H1 (cell line): ENCODE measurements at regions not wholly inside any gene's neighbourhood (a gene's known extent, or its start where the extent isn't known, plus 50 kb on each side); places are given as distances from the start of the nearest gene placed in this dataset.

ENCODE experiments used
- CTCF ChIA-PET: fragments of 300-600 bp; sonication (Branson Sonifier 250); formaldehyde crosslinking; loops from one replicate; lab custom pipeline; 2021; ENCODE audit not compliant: partially characterized antibody; lab: Charles Lee
- POLR2A ChIA-PET: fragments of 300-600 bp; sonication (Branson Sonifier 250); formaldehyde crosslinking; loops from one replicate; lab custom pipeline; 2021; ENCODE audit warnings: inconsistent platforms; ENCODE audit not compliant: partially characterized antibody; lab: Charles Lee
- DNase-seq, 2 experiments: peaks; one replicate each; pipeline versions ENCODE4 v3.0.0 to v3.0.0-alpha.2; 2010 to 2022; ENCODE audit warnings: low spot score in 2 of 2, low read depth in 1 of 2, mixed read lengths in 1 of 2
- FAIRE-seq: peaks from 2 replicates; lab custom pipeline; 2011; peaks lifted over from hg19 to GRCh38; lab: Jason Lieb, UNC
- H2AFZ ChIP-seq: 2 replicates; pipeline ENCODE4 v1.8.1; 2012; ENCODE audit warnings: low read length, inconsistent platforms
- H2AK5ac ChIP-seq: 2 replicates; pipeline ENCODE4 v1.6.1; 2013; ENCODE audit warnings: low read depth, low read length
- H2BK120ac ChIP-seq: replicated peaks from 2 replicates; pipeline ENCODE3; 2013; ENCODE audit warnings: low read depth, low read length, inconsistent platforms
- H2BK12ac ChIP-seq: 2 replicates; pipeline ENCODE4 v1.6.1; 2013; ENCODE audit warnings: low read depth, low read length
- H2BK15ac ChIP-seq: 2 replicates; pipeline ENCODE4 v1.6.1; 2013; ENCODE audit warnings: low read length
- H2BK20ac ChIP-seq: 2 replicates; pipeline ENCODE4 v1.6.1; 2013; ENCODE audit warnings: low read length
- H2BK5ac ChIP-seq: 2 replicates; pipeline ENCODE4 v1.6.1; 2013; ENCODE audit warnings: low read depth, low read length
- H3K14ac ChIP-seq: 2 replicates; pipeline ENCODE4 v1.6.1; 2013; ENCODE audit warnings: inconsistent platforms; ENCODE audit not compliant: insufficient read length
- H3K18ac ChIP-seq: 2 replicates; pipeline ENCODE4 v1.6.1; 2013; ENCODE audit warnings: low read length; ENCODE audit errors: extremely low read depth
- H3K23ac ChIP-seq: 2 replicates; pipeline ENCODE4 v1.6.1; 2013; ENCODE audit warnings: inconsistent platforms; ENCODE audit not compliant: insufficient read length
- H3K23me2 ChIP-seq: 2 replicates; pipeline ENCODE4 v1.6.1; 2013; ENCODE audit warnings: low read depth, low read length
- H3K27ac ChIP-seq: 2 replicates; pipeline ENCODE4 v1.6.1; 2011; ENCODE audit warnings: low read depth, low read length, inconsistent platforms
- H3K27me3 ChIP-seq, 4 experiments: replicated peaks in 1 of 4; 1 replicate in 1 of 4; 2 replicates in 3 of 4; pipeline versions ENCODE4 v1.6.1 to v1.8.1; 2011 to 2013; ENCODE audit warnings: low read length in 3 of 4, mild to moderate bottlenecking in 3 of 4, inconsistent platforms in 2 of 4, mixed read lengths in 2 of 4, moderate library complexity in 1 of 4; ENCODE audit not compliant: control insufficient read depth in 3 of 4, insufficient read depth in 3 of 4; ENCODE audit errors: extremely low read depth in 1 of 4
- H3K36me3 ChIP-seq, 4 experiments: 2 replicates each; pipeline versions ENCODE4 v1.6.1 to v1.8.1; 2011 to 2013; ENCODE audit warnings: mild to moderate bottlenecking in 4 of 4, low read length in 3 of 4, moderate library complexity in 2 of 4, control low read depth in 1 of 4, inconsistent platforms in 1 of 4; ENCODE audit not compliant: insufficient read depth in 4 of 4, control insufficient read depth in 2 of 4
- H3K4ac ChIP-seq: replicated peaks from 2 replicates; pipeline ENCODE3; 2013; ENCODE audit warnings: low read length, low read depth, mixed read lengths, inconsistent platforms; ENCODE audit not compliant: insufficient read length
- H3K4me1 ChIP-seq, 4 experiments: replicated peaks in 1 of 4; 1 replicate in 1 of 4; 2 replicates in 3 of 4; pipeline versions ENCODE4 v1.6.1 to v1.8.1; 2011 to 2013; ENCODE audit warnings: low read length in 3 of 4, inconsistent platforms in 2 of 4, mixed read lengths in 1 of 4; ENCODE audit not compliant: insufficient read depth in 4 of 4, control insufficient read depth in 3 of 4
- H3K4me2 ChIP-seq, 2 experiments: 2 replicates each; pipeline versions ENCODE4 v1.6.1 to v1.8.1; 2011 to 2013; ENCODE audit warnings: low read depth in 2 of 2, low read length in 2 of 2, control low read depth in 1 of 2, inconsistent platforms in 1 of 2, mild to moderate bottlenecking in 1 of 2; ENCODE audit not compliant: insufficient read depth in 1 of 2
- H3K4me3 ChIP-seq, 4 experiments: fragments of 200-600, 300-600 bp in 1 of 4; sonication (generic), shearing (Covaris generic), sonication (Bioruptor Twin) in 1 of 4; 2 replicates each; pipeline versions ENCODE4 v1.5.1 to v1.8.1; 2011 to 2016; ENCODE audit warnings: low read length in 4 of 4, low read depth in 3 of 4, control low read depth in 2 of 4, inconsistent platforms in 2 of 4, mild to moderate bottlenecking in 2 of 4, mixed read lengths in 1 of 4, moderate library complexity in 1 of 4; ENCODE audit not compliant: insufficient read depth in 2 of 4; ENCODE audit errors: extremely low read depth in 1 of 4
- H3K56ac ChIP-seq: replicated peaks from 2 replicates; pipeline ENCODE3; 2013; ENCODE audit warnings: low read depth, mild to moderate bottlenecking, mixed read lengths, low read length, inconsistent platforms; ENCODE audit not compliant: insufficient read length
- H3K79me1 ChIP-seq: 2 replicates; pipeline ENCODE4 v1.6.1; 2013; ENCODE audit warnings: low read depth, low read length, control low read depth
- H3K79me2 ChIP-seq, 2 experiments: 2 replicates each; pipeline versions ENCODE4 v1.6.1 to v1.8.1; 2012 to 2013; ENCODE audit warnings: low read length in 2 of 2, mild to moderate bottlenecking in 2 of 2, inconsistent platforms in 1 of 2; ENCODE audit not compliant: insufficient read depth in 2 of 2, control insufficient read depth in 1 of 2
- H3K9ac ChIP-seq, 4 experiments: replicated peaks in 1 of 4; 1 replicate in 1 of 4; 2 replicates in 3 of 4; pipeline versions ENCODE4 v1.6.1 to v1.8.1; 2011 to 2013; ENCODE audit warnings: low read depth in 3 of 4, low read length in 3 of 4, control low read depth in 2 of 4, mild to moderate bottlenecking in 2 of 4, moderate library complexity in 2 of 4, inconsistent platforms in 1 of 4; ENCODE audit errors: extremely low read depth in 1 of 4
- H3K9me3 ChIP-seq, 2 experiments: 2 replicates each; pipeline versions ENCODE4 v1.6.1 to v1.8.1; 2012 to 2013; ENCODE audit warnings: mild to moderate bottlenecking in 2 of 2, moderate library complexity in 2 of 2, control low read depth in 1 of 2, inconsistent platforms in 1 of 2, low read depth in 1 of 2, low read length in 1 of 2, mixed read lengths in 1 of 2; ENCODE audit not compliant: insufficient read depth in 2 of 2
- H4K20me1 ChIP-seq, 2 experiments: replicated peaks in 1 of 2; 2 replicates each; pipeline versions ENCODE3 to v1.8.1; 2011 to 2013; ENCODE audit warnings: inconsistent platforms in 2 of 2, low read length in 2 of 2, mild to moderate bottlenecking in 1 of 2; ENCODE audit not compliant: insufficient read depth in 2 of 2, control insufficient read depth in 1 of 2
- H4K5ac ChIP-seq: 2 replicates; pipeline ENCODE4 v1.6.1; 2013; ENCODE audit warnings: low read length, low read depth, mixed read lengths, inconsistent platforms; ENCODE audit not compliant: insufficient read length
- H4K8ac ChIP-seq: 2 replicates; pipeline ENCODE4 v1.8.0; 2013; ENCODE audit warnings: mild to moderate bottlenecking, moderate library complexity, low read length, inconsistent platforms; ENCODE audit not compliant: insufficient read depth; ENCODE audit errors: extremely low read depth
- H4K91ac ChIP-seq: replicated peaks from 2 replicates; pipeline ENCODE3; 2013; ENCODE audit warnings: low read length, mixed read lengths, inconsistent platforms; ENCODE audit not compliant: insufficient read length
- BACH1 ChIP-seq: IDR thresholded peaks from 2 replicates; pipeline ENCODE4 v1.6.1; 2012; ENCODE audit warnings: low read length, improper control_type of control experiment
- CEBPB ChIP-seq: IDR thresholded peaks from 2 replicates; pipeline ENCODE4 v1.6.1; 2012; ENCODE audit warnings: low read depth, low read length

GRCh38 chr2:146444085-146444484 is 1400.7 kb upstream of the ACVR2A start:
- no peak overlapping the region for H2BK15ac ChIP-seq
- H3K23ac ChIP-seq, result no peak overlapping the region
- POLR2A ChIA-PET, result no interaction called here
- CTCF ChIA-PET, result no interaction called here
- H3K56ac ChIP-seq, result no peak overlapping the region
- H2BK120ac ChIP-seq, result no peak overlapping the region
- no peaks in the 10 kb centered on the region for H3K79me1 ChIP-seq
- no peak overlapping the region for H3K4me2 ChIP-seq
- no peak overlapping the region for H3K18ac ChIP-seq
- H4K8ac ChIP-seq, result no peak overlapping the region
- H3K4me1 ChIP-seq, result no peaks in the 10 kb centered on the region
- no peaks in the 10 kb centered on the region for H4K20me1 ChIP-seq
- DNase-seq (no peak), FAIRE-seq (no peak)
- H3K14ac ChIP-seq, result no peak overlapping the region
- H4K5ac ChIP-seq, result no peak overlapping the region
- H3K23me2 ChIP-seq, result no peaks in the 10 kb centered on the region
- H3K27me3 ChIP-seq, result no peaks in the 10 kb centered on the region
- no peak overlapping the region for H2BK12ac ChIP-seq
- H2BK5ac ChIP-seq, result no peak overlapping the region
- no peaks in the 10 kb centered on the region for H3K9me3 ChIP-seq
- H2AK5ac ChIP-seq, result no peak overlapping the region
- no peak overlapping the region for H3K27ac ChIP-seq
- no peaks in the 10 kb centered on the region for H3K79me2 ChIP-seq
- no peak overlapping the region for H2AFZ ChIP-seq
- H4K91ac ChIP-seq, result no peak overlapping the region
- H3K9ac ChIP-seq, result no peak overlapping the region
- H3K4ac ChIP-seq, result no peak overlapping the region
- H3K4me3 ChIP-seq, result no peak overlapping the region
- no peak overlapping the region for H2BK20ac ChIP-seq
- H3K36me3 ChIP-seq, result no peaks in the 10 kb centered on the region
- peak; percentile 27; the same call in 1 of the 2 replicates for TF ChIP-seq CEBPB
- no peak for TF ChIP-seq BACH1
